ENCODE measurements at regions not wholly inside any gene's neighbourhood (a gene's known extent, or its start where the extent isn't known, plus 50 kb on each side); places are given as distances from the start of the nearest gene placed in this dataset.

DNA sequence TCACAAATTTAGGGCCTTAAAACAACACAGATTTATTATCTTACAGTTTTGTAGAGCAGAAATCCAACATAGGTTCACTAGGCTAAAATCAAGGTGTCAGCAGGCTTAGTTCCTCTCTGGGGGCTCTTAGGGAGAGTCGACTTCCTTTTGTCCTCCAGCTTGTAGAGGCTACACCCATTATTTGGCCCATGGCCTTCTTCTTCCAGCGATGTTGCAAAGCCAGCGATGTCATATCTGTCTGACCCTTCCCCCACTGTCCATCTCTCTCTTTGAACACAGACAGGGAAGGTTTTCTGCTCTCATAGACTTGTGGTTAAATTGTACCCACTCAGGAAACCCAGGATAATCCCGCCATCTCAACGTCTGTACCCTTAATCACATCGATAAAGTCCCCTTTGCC is 60.3 kb upstream of the SHB start:
- no peak overlapping the region for H3K27ac Mint-ChIP-seq
- no peaks in the 10 kb centered on the region for H4K20me1 ChIP-seq (ENCODE audit: insufficient read depth, low read length)
- no peaks in the 10 kb centered on the region for H3K36me3 ChIP-seq (replicated peaks in 1 of 2; ENCODE audit: control insufficient read depth in 1 of 2, insufficient read depth in 2 of 2, low read length in 2 of 2)
- 90% methylated on average over 2 of the region's 6 CpGs for WGBS (ENCODE audit: insufficient coverage)
- no peaks in the 10 kb centered on the region for H3K9me3 ChIP-seq (replicated peaks in 1 of 2; ENCODE audit: control insufficient read depth in 1 of 2, insufficient read depth in 1 of 2, low read length in 2 of 2)
- H2AFZ ChIP-seq (ENCODE audit: insufficient read depth, low read depth, low read length, poor library complexity, severe bottlenecking): no peak overlapping the region
- no peaks in the 10 kb centered on the region for H3K9me3 Mint-ChIP-seq
- DNase-seq: no peak
- H3K4me2 ChIP-seq (replicated peaks; ENCODE audit: extremely low read depth, low read length, poor library complexity, severe bottlenecking): no peak overlapping the region
- no peaks in the 10 kb centered on the region for H3K4me1 ChIP-seq (ENCODE audit: control insufficient read depth in 1 of 2, insufficient read depth in 2 of 2, low read length in 2 of 2)
- no peak overlapping the region for H3K4me3 Mint-ChIP-seq
- intact Hi-C loops (cut with micrococcal nuclease): no loop called here
- H3K79me2 ChIP-seq (ENCODE audit: insufficient read depth, low read length): no peaks in the 10 kb centered on the region
- no peaks in the 10 kb centered on the region for H3K36me3 Mint-ChIP-seq
- H3K27ac ChIP-seq (ENCODE audit: low read depth in 1 of 2, low read length in 2 of 2): no peak overlapping the region
- H3K4me1 Mint-ChIP-seq: no peaks in the 10 kb centered on the region
- H3K27me3 ChIP-seq (ENCODE audit: control insufficient read depth in 2 of 2, insufficient read depth in 2 of 2, low read length in 2 of 2): no peaks in the 10 kb centered on the region
- no peak overlapping the region for H3K9ac ChIP-seq (ENCODE audit: insufficient read depth, low read length, poor library complexity, severe bottlenecking)
- H3K27me3 Mint-ChIP-seq (ENCODE audit: low read depth in 3 of 3): peaks cover 9 to 12% (median 10%) of the 10 kb centered on the region in 3 donors
- TF ChIP-seq, protein P1, sequence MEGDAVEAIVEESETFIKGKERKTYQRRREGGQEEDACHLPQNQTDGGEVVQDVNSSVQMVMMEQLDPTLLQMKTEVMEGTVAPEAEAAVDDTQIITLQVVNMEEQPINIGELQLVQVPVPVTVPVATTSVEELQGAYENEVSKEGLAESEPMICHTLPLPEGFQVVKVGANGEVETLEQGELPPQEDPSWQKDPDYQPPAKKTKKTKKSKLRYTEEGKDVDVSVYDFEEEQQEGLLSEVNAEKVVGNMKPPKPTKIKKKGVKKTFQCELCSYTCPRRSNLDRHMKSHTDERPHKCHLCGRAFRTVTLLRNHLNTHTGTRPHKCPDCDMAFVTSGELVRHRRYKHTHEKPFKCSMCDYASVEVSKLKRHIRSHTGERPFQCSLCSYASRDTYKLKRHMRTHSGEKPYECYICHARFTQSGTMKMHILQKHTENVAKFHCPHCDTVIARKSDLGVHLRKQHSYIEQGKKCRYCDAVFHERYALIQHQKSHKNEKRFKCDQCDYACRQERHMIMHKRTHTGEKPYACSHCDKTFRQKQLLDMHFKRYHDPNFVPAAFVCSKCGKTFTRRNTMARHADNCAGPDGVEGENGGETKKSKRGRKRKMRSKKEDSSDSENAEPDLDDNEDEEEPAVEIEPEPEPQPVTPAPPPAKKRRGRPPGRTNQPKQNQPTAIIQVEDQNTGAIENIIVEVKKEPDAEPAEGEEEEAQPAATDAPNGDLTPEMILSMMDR (IDR thresholded peaks at IDR 0.05): no peak
- no peak overlapping the region for H3K4me3 ChIP-seq (replicated peaks in 1 of 3; ENCODE audit: low read depth in 2 of 3, low read length in 3 of 3)

- no peak overlapping the region for H3K4me3 ChIP-seq (replicated peaks in 1 of 3; ENCODE audit: low read depth in 2 of 3, low read length in 3 of 3)
- intact Hi-C loops (cut with micrococcal nuclease): no loop called here
- TF ChIP-seq, protein P1 (IDR thresholded peaks at IDR 0.05): no peak
- no peaks in the 10 kb centered on the region for H3K36me3 ChIP-seq (replicated peaks in 1 of 2; ENCODE audit: control insufficient read depth in 1 of 2, insufficient read depth in 2 of 2, low read length in 2 of 2)
- H3K4me1 Mint-ChIP-seq: no peaks in the 10 kb centered on the region
- H3K9me3 ChIP-seq (replicated peaks in 1 of 2; ENCODE audit: control insufficient read depth in 1 of 2, insufficient read depth in 1 of 2, low read length in 2 of 2): no peaks in the 10 kb centered on the region
- H3K9ac ChIP-seq (ENCODE audit: insufficient read depth, low read length, poor library complexity, severe bottlenecking): no peak overlapping the region
- H3K79me2 ChIP-seq (ENCODE audit: insufficient read depth, low read length): no peaks in the 10 kb centered on the region
- no peak overlapping the region for H2AFZ ChIP-seq (ENCODE audit: insufficient read depth, low read depth, low read length, poor library complexity, severe bottlenecking)
- no peaks in the 10 kb centered on the region for H3K4me1 ChIP-seq (ENCODE audit: control insufficient read depth in 1 of 2, insufficient read depth in 2 of 2, low read length in 2 of 2)
- no peaks in the 10 kb centered on the region for H3K9me3 Mint-ChIP-seq
- H3K4me3 Mint-ChIP-seq: no peak overlapping the region
- no peak for DNase-seq
- H3K27ac ChIP-seq (ENCODE audit: low read depth in 1 of 2, low read length in 2 of 2): no peak overlapping the region
- peaks cover 8 to 13% (median 9%) of the 10 kb centered on the region in 3 donors for H3K27me3 Mint-ChIP-seq (ENCODE audit: low read depth in 3 of 3)
- H3K4me2 ChIP-seq (replicated peaks; ENCODE audit: extremely low read depth, low read length, poor library complexity, severe bottlenecking): no peak overlapping the region
- H4K20me1 ChIP-seq (ENCODE audit: insufficient read depth, low read length): no peaks in the 10 kb centered on the region
- no peaks in the 10 kb centered on the region for H3K36me3 Mint-ChIP-seq
- WGBS (ENCODE audit: insufficient coverage): 100% methylated on average over 4 of the region's 5 CpGs
- H3K27me3 ChIP-seq (ENCODE audit: control insufficient read depth in 2 of 2, insufficient read depth in 2 of 2, low read length in 2 of 2): no peaks in the 10 kb centered on the region
- H3K27ac Mint-ChIP-seq: no peak overlapping the region
These were observed 59.8 kb upstream of the SHB start for GRCh38 chr9:38128752-38129270.

All from CD14-positive monocyte (primary cell).